Esophagus mucosa (tissue), 1 donor: ENCODE measurements at regions not wholly inside any gene's neighbourhood (a gene's known extent, or its start where the extent isn't known, plus 50 kb on each side); places are given as distances from the start of the nearest gene placed in this dataset.

Source experiments
- ATAC-seq: fragments of 200-7000 bp; cut with Tn5 transposase; one replicate; pipeline ENCODE4 v1.9.1; 2020
- donor health status: DM: yes; HTN: yes; CAD: no.

DNA sequence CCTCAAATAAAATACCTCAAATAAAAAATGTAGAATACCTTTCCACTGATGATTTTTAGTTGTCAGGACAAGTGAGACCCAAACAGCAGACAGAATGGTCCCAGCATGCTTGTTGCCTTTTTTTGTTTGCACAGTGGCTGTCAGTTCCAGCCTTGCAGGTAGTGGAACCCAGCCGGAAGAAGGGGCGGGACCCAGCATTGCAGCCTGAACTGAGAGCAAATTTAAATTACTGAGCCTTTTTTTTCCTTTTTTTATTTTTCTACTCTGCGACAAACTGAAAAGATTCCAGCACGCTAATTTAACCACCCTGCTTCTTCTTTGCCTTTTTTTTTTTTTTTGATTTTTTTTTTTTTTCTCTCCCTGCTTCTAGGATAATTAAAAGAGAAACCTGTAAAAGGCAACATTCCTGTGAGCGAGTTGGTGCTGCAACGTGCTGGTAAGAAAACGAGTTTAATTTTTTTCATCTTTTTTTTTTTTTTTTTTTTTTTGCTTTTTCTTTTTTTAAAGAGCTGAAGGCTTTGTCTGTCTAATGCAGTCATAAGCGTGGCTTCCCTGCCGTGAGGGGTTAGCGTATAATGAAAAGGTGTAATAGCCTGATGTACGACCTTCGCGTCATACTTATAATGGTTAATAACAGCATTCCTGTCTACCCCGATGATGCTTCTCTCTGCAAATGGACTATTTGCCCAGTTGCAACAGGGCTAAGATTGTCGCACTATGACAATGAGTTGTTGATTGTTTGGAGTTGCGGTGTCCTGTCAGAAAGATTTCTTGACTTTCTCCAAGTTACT, 555.3 kb upstream of the CELF2 start:
- ATAC-seq = no peak

DNA sequence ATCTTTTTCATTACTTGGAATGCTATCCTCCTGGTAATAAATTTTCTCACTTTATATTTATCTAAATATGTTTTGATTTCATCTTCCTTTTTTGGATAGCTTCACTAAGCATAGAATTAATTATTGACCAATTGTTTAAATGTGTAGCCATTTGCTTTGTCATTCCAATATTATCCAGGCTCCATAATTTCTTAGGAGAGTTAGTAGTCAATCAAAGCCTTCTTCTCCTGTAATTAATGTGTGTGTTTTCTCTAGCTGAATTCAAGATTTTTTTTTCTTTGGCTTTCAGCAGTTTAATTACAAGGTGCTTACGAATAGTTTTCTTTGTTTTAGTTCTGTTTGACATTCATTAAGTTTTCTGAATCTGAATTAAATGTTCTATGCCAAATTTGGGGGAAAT, 545.9 kb upstream of the CELF2 start:
- ATAC-seq = no peak

DNA sequence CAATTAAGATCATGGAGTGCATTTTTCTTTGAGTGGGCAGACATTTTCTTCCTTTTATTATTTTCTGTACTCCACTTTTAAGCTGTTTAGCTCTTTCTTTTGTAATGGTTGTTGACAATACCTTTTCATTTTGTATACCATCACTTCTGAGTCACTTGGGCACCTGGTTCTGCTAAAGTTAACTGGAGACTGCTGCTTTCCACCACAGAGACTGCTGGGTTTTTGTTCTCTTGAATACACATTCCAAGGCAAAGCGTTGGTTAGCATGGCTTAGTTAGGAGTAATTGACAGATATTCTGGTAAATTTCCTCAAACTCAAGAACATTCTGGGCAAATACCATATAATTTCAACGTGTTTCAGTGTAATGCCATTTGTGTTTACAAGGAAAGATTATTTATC, 541.9 kb upstream of the CELF2 start:
- ATAC-seq = no peak

DNA sequence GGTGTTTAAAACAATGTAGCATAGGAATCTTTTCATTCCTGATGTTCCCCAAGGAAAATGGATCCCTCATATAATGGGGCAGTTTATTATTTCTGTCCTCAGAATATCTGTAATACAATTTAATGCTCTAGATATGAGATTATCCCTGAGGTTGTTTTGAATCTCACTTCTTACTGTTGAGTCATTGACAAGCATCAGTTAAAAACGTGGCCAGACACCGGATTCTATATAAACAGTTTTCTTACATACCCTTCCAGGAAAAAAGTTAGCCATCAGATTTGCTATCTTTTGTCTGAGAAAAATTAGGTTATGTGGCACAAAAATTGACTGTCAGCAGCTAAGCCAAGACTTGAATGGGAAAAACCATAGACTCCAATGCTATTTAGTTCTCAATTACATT, 539.8 kb upstream of the CELF2 start:
- no peak for ATAC-seq

DNA sequence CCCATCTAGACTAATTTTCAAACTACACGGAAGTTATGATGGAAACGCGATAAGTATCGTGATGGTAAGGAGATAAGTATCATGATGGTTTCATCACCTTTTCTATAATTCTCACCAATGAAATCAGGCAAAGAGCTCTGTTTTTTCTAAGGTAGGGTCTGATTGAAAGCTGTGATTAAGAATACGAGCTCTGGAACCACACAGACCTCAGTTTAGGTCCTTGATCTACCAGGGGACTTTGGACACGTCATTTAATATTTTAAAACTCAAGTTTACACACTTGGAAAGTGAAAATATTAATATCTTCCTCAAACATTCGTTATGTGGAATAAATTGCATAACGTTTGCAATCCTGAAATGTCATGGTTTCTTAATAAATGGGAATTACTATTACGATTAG, 538.2 kb upstream of the CELF2 start:
- no peak for ATAC-seq

DNA sequence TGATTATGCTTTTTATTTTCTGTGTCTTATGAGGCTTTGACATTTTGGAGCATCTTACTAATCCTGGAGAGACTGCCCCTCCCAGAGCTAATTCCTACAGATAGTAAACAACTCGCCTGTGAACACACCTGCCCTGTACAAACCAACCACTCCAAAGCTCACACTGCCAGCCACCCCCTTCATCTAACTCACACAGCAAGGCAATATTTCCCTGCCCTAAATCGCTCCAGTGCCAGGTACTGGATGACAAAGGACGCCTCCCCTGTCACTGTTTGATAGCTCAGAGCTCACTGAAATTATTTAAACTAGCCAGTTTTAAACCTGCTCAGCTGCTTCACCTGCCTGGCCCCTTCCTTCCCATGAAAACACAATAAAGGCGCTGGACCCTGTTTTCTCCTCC, 535.1 kb upstream of the CELF2 start:
- ATAC-seq = no peak

DNA sequence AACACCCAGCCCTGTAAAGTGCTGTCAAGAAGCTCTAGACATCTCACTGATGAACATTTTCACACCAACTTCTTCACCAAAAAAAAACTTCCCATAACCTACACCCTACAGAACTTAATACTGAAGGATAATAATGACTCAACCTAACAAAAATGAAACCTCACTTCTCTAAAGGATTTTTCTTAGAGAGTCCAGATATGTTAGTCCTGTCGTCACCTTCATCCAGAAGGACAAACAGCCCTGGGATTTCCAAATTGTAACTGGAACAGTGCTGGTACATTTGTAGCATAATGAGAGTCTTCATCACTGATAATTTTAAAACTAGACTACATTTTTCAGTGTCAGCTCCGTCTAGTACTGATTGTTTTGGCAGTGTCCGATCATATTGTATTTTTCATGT, 528.6 kb upstream of the CELF2 start:
- no peak for ATAC-seq

DNA sequence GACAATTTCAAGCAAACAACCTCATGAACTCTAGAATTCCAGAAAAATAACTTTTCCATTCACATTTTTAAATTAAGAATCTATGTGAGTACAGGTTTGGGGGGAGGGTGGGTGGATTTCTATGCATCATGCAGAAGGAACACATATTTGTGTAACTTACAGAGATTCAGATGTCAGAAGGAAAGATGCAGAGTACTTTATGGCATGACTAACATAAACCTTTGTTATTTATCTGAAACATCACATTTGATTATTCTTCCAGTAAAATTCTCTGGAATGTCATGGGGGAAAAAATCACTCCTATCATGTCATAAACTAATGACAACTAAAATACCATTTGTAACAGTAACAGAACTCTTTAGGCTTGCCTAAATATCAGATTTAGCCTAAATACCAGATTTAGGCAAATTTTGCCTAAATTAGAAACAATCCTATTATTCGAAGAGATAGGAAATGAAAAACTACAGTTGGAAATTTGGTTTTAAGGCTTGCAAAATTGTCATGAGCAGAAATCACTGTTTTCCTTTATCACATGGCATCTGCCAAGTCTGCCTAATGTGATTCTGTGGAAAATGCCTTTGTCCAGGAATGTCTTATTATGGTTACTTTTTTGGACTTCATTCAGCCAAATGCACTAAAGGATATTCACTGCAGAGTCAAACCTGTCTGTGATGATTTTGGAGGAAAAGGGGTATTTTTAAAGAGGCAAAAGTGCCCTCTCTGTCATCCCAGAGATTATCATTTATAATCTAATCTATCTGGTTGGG, 527.7 kb upstream of the CELF2 start:
- ATAC-seq = no peak

DNA sequence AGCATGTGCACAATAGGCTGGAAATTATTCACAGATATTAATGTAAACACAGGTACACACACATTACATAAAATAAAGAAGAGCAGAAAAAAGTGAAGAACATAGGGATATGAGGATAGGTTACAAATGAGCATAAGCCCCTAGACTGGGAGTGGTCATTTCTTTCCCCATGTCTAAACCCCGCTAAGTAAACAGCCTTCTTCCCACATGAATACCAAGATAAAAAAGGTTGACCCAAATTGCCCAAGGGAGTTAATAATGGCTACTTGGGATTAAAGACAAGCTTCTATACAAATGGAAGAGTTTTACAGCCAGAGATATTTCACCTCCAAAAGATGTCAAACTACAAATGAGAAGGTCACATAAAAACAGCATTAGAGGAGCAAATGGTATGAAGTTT, 527.1 kb upstream of the CELF2 start:
- ATAC-seq = no peak

DNA sequence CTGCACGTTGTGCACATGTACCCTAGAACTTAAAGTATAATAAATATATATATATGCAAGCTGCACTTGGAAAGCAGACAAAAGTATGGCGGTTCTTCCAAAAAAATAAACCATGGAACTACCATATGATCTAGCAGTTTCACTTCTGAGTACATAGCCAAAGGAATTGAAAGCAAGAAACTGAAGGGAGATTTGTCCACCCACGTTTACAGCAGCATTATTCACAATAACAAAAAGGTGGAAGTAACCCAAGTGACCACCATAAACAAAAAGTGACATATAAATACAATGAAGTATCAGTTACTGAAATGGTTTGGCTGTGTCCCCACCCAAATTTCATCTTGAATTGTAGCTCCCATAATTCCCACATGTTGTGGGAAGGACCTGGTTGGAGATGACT, 525.3 kb upstream of the CELF2 start:
- no peak for ATAC-seq

DNA sequence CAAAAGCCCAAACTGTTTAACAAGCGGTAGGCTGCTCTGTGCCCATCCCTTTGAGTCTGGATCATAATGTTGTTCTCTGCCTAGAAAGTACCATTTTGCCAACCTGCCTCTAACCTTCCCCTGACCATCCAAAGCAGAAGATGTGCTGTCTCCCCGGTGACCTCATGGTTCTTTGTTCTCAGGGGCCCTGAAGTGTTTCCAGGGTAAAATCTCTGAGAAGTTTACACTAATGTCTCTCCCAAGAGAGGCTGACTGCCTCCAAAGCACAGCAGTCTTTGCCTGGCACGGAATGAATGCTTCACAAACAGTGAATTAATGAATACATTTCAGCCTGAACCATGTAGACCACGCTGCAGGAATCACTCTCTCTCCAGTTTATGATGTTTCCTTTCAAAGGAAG, 523.8 kb upstream of the CELF2 start:
- ATAC-seq = no peak

DNA sequence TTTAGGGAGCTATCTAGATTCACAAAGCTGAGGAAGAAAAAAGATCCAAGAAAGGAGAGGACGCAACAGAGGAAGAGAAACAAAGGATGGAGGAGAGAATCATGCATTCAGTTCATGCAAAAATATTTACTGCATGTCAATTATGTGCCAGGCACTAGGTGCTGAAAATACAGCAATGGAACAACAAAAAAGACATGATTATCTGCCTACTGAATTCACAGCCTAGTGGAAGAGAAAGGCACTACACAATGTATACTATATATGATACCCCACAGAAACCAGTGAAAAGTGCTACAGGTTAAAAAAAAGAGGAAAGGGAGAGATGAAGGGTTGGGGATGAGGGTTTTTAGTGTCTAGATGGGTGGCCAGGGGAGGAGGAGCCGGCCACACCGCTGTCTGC, 520.4 kb upstream of the CELF2 start:
- ATAC-seq = no peak

DNA sequence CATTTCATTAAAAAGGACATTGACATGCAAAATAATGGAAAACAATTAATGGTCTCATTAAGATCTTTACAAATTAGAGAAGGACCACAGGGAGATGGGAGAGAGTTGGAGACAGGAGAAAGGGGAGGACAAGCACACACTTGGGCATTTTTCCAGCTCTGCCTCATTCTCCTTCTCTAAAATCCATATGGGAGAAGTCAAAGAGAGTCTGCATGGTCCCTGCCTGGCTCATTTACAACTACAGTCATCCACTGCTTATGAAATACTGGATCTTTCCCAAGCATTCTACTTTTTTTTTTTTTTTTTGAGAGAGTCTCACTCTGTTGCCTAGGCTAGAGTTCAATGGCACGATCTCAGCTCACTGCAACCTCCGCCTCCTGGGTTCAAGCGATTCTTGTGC, 518.9 kb upstream of the CELF2 start:
- no peak for ATAC-seq

DNA sequence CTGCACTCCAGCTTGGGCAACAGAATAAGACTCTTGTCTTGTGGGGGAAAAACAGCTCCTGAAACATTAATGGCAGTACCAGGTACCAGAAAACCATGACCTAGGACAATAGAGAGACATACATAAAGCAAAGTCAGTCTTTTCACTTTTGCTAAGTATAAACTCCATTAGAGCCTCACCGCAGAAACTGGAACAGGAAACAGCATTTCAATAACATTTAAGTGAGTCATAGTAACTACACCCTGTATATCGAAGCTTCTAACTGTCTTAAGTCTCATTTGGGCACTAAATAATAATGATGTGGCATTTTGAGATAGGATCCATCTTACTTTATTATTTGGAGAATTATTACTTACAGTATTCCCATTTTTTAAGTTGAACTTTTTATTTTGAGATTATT, 517.8 kb upstream of the CELF2 start:
- no peak for ATAC-seq

DNA sequence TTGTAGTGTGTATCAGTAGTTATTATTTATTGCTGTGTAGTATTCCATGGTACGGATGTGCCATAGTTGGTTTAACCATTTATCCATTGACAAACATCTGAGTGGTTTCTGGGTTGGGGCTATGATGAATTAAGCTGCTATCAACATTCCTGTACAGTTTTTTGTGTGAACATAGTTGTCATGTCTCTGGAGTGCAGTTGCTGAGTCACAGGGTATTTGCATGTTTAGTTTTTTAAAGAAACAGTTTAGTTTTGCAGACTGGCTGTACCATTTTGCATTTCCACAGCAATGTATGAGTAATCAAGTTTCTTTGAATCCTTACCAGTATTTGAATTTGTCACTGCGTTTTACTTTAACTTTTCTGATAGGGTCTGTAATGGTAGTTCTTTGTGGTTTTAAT, 516.7 kb upstream of the CELF2 start:
- no peak for ATAC-seq

DNA sequence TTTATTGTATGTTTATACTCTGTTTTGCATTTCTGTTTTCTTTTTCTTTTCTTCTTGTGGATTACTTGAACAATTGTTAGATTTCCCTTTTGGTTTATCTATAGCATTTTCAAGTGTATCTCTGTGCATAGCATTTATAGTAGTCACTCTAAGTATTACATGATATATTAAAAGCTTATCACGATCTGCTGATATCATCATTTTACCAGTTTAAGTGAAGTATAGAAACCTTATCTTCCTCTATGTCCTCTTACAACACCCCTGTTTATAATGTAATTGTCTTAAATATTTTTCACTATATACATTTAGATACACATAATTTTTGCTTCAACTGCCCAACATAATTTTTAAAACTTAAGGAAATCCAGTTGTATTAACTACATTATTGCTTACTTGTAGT, 513.9 kb upstream of the CELF2 start:
- no peak for ATAC-seq

DNA sequence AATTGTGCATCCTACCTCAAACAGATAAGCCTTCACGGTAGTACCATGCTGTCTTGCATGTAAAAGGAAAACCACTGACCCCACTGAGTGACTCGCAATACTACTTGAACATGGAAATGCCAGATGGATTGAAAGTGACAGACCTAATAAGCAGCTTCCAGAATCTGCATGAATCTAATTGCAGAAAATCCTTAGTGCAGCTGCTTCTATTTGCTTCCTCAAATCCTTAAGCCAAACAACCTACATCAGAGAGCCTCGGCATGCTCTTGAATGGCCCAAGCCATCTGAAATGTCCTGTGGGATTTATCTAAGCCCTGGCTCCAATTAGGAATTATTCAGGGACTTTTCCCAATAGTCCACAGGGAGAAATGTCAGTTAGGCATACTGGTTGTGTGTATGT, 509.5 kb upstream of the CELF2 start:
- ATAC-seq = no peak

DNA sequence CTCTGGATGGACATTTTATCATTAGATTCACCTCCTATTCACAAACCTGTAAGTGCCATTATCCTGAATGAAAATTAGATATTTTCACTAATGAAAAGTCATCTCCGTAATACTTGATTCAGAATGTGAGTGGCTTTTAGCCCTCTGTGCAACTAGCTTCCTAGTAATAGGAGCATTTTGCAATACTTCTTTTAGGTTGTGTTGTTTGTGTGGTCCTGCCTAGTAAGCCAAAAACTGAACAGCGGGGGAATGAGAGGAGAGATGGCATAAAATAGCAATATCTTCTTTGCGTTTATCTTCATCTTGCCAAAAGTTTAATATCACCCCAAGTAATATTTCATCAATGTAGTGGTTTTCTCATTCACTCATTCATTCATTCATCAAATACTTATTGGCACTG, 507.5 kb upstream of the CELF2 start:
- ATAC-seq = no peak

DNA sequence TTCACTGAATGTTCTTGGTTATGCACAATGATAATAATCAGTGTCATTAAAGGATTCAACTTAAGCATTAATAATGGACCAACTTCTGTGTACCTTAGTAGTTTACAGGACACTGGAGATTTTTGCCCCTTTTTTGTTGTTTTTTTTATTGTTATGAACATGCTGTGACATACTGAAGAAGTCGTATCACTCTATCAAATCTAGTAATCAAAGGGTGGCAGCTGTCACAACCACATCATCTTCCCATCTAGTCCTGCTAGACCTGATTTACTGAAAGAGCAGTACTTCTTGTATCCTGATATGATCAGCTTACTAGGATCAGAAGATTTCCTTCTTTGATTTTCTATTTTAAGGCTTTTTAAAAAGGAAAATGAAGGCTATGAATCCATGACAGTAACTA, 504.6 kb upstream of the CELF2 start:
- ATAC-seq = no peak

DNA sequence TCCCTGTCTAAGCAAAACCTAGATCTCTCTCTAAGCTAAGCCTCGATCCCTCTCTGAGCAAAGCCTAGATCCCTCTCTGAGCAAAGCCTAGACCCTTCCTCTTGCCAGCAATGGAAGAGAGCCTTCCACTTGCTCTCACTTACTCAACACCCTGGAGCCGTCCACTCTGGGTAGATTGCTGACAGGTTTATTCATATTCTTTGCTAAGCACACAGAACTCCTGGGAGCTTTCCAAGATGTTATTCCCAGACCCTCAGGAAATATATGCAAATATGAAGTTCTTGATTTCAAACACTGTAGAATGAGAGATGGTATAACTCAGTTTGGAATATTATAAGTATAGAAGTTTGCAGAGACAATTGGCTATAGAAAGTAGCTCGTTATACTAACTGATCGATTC, 503.8 kb upstream of the CELF2 start:
- ATAC-seq = no peak

DNA sequence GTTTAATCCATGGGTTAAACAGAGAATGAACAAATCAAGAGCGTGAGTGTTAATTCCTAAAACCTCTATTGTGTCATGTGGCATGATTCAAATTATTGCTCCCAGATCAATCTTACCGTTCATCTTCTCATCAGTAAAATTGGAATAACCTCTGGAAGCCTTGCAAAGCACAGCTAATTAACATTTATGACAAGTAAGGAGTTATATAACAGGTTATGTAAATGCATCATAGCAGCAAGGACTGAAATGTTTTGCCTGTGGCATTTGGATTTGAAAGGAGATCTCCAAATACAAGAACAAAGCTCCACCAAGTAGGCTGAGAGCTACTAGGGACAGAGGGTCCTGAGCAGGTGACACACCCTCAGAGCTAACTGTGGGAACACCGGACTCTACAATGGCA, 502.9 kb upstream of the CELF2 start:
- ATAC-seq = no peak

DNA sequence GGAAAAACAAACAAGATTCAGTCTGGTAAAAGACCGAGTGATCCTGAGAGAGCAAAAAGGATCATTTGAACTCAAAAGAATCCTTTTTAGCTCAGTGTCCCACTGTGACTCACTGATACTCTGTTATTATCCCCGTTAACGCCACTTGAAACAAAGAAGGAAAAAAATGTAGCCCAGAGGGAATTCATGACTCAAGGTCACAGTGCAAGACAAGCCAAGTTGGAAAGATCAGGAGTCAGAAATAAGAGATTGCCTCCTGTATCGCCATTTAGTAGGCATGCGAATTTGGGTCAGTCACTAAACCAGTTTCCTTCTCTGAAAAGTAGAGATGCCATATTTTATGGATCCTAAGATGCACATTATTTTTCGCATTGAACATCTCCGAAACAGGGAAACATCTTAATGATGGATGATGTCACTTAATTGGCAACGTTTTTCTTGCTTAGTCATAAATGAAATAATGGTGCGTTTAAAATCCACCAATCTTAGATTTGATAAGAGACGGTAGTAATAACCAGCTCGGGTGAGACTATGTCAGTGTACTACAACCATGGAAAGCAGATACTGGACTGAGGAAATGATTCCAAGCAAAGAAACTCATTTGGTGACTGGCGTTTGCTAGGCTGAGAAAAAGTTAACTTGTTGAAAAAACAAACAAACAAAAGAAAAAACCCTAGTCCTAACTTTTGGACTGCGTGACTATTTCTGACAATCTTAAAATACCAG, 502.0 kb upstream of the CELF2 start:
- no peak for ATAC-seq

DNA sequence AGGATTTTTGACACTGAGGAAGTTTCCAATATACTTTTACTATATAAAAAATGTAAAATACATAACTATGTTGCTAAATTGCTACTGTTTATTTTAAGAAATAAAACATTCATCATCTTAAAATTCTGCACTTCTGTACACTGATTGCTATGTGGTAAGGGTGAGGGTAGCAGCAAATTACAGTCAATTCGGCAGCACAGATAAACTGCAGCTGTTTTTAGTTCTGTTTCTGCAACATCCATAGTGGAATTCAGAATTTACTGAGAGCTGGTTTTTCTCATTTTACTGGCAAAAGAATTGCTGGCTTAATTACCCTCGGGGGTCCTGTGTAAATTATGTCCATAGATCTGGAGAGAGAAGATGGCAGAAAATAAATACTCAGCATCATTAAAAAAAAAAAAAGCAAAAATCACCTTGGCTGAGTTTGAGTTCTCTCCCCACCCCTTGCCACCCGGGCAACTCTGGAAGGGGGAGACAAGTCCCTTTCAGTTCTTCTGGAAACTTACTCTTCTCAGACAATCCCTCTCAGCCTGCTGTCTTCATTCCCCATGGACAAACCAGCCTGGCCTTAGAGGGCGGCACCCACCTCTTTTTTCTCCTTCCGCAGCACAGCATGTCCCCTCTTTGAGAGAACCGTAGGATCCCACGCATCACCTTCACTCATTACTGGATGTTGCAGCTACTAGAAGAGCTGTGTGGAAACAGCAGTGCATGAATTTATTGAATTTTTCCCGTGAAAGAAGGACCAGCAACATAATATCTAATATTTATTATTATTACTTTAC, 501.1 kb upstream of the CELF2 start:
- no peak for ATAC-seq
